ENCODE measurements at regions not wholly inside any gene's neighbourhood (a gene's known extent, or its start where the extent isn't known, plus 50 kb on each side); places are given as distances from the start of the nearest gene placed in this dataset.

GRCh38 chr9:81305561-81306182, 383.7 kb downstream of the TLE1 start:
- no peak overlapping the region for H3K4me3 ChIP-seq (ENCODE audit: low read length)
- no peak for TF ChIP-seq CTCF (IDR thresholded peaks at IDR 0.05; ENCODE audit: insufficient read depth, low read depth, low read length, missing control alignments)
- DNase-seq (ENCODE audit: low read depth): no peak

- peak; percentile 25 for DNase-seq (ENCODE audit: low read depth)
- TF ChIP-seq CTCF (IDR thresholded peaks at IDR 0.05; ENCODE audit: insufficient read depth, low read depth, low read length, missing control alignments): no peak
- no peak overlapping the region for H3K4me3 ChIP-seq (ENCODE audit: low read length)
These were observed 385.7 kb downstream of the TLE1 start for GRCh38 chr9:81303658-81304057.

GRCh38 chr9:81293651-81294050, 395.7 kb downstream of the TLE1 start:
- no peak for DNase-seq (ENCODE audit: low read depth)
- no peak overlapping the region for H3K4me3 ChIP-seq (ENCODE audit: low read length)
- no peak for TF ChIP-seq CTCF (IDR thresholded peaks at IDR 0.05; ENCODE audit: insufficient read depth, low read depth, low read length, missing control alignments)

- TF ChIP-seq CTCF (IDR thresholded peaks at IDR 0.05; ENCODE audit: insufficient read depth, low read depth, low read length, missing control alignments): no peak
- DNase-seq (ENCODE audit: low read depth): no peak
- H3K4me3 ChIP-seq (ENCODE audit: low read length): no peak overlapping the region
These were observed 397.1 kb downstream of the TLE1 start for GRCh38 chr9:81292056-81292805.

- DNase-seq (ENCODE audit: low read depth): no peak
- TF ChIP-seq CTCF (IDR thresholded peaks at IDR 0.05; ENCODE audit: insufficient read depth, low read depth, low read length, missing control alignments): no peak
- H3K4me3 ChIP-seq (ENCODE audit: low read length): no peak overlapping the region
These were observed 399.7 kb downstream of the TLE1 start for GRCh38 chr9:81289622-81290021.

- no peak for TF ChIP-seq CTCF (IDR thresholded peaks at IDR 0.05; ENCODE audit: insufficient read depth, low read depth, low read length, missing control alignments)
- DNase-seq (ENCODE audit: low read depth): peak; percentile 23
- H3K4me3 ChIP-seq (ENCODE audit: low read length): no peak overlapping the region
These were observed 421.3 kb downstream of the TLE1 start for GRCh38 chr9:81268048-81268447.

GRCh38 chr9:81266674-81267073, 422.7 kb downstream of the TLE1 start:
- H3K4me3 ChIP-seq (ENCODE audit: low read length): no peak overlapping the region
- DNase-seq (ENCODE audit: low read depth): peak; percentile 92
- TF ChIP-seq CTCF (IDR thresholded peaks at IDR 0.05; ENCODE audit: insufficient read depth, low read depth, low read length, missing control alignments): no peak
